Liver (tissue), 8 donors: ENCODE measurements at regions not wholly inside any gene's neighbourhood (a gene's known extent, or its start where the extent isn't known, plus 50 kb on each side); places are given as distances from the start of the nearest gene placed in this dataset.
"Not testable (repeated sequence)": the region's sequence is repeated elsewhere in the genome, so short reads cannot be mapped to it uniquely, and the experiment has no call there.

Experiments
- DNase-seq: peaks from one replicate; pipeline ENCODE4 v3.0.0-alpha.2; 2017; ENCODE audit warnings: low spot score
- H3K27ac ChIP-seq, 2 donors: one replicate each; pipeline ENCODE4 v1.7.0; 2013; ENCODE audit warnings: inconsistent platforms in 2 of 2, low read length in 2 of 2, control low read depth in 1 of 2, low read depth in 1 of 2, mild to moderate bottlenecking in 1 of 2
- H3K27me3 ChIP-seq, 4 donors: one replicate each; pipeline versions ENCODE4 v1.6.1 to v1.7.0; 2013; ENCODE audit warnings: low read length in 3 of 4, inconsistent platforms in 1 of 4, mild to moderate bottlenecking in 1 of 4, moderate library complexity in 1 of 4; ENCODE audit not compliant: control insufficient read depth in 4 of 4, insufficient read depth in 4 of 4
- H3K36me3 ChIP-seq, 4 donors: one replicate each; pipeline versions ENCODE4 v1.6.1 to v1.7.0; 2013; ENCODE audit warnings: low read length in 3 of 4, mild to moderate bottlenecking in 3 of 4, low read depth in 1 of 4, moderate library complexity in 1 of 4; ENCODE audit not compliant: control insufficient read depth in 4 of 4, insufficient read depth in 3 of 4
- H3K4me1 ChIP-seq, 4 donors: one replicate each; pipeline versions ENCODE4 v1.6.1 to v1.7.0; 2013; ENCODE audit warnings: low read length in 3 of 4, mild to moderate bottlenecking in 3 of 4, moderate library complexity in 1 of 4; ENCODE audit not compliant: control insufficient read depth in 4 of 4, insufficient read depth in 4 of 4
- H3K4me3 ChIP-seq, 3 donors: one replicate each; pipeline versions ENCODE4 v1.6.1 to v1.7.0; 2013; ENCODE audit warnings: low read length in 3 of 3, control low read depth in 1 of 3, low read depth in 1 of 3, mild to moderate bottlenecking in 1 of 3
- H3K9ac ChIP-seq, 2 donors: one replicate each; pipeline ENCODE4 v1.7.0; 2013; ENCODE audit warnings: low read length in 2 of 2, mild to moderate bottlenecking in 2 of 2, moderate library complexity in 2 of 2, control low read depth in 1 of 2, low read depth in 1 of 2
- H3K9me3 ChIP-seq, 4 donors: one replicate each; pipeline versions ENCODE4 v1.6.1 to v1.7.0; 2013; ENCODE audit warnings: low read length in 3 of 4; ENCODE audit not compliant: control insufficient read depth in 4 of 4
- CTCF ChIP-seq: fragments of 150-350 bp; IDR thresholded peaks from 2 replicates; pipeline ENCODE4 v1.5.1; 2017; ENCODE audit warnings: improper control_type of control experiment, low read depth, low read length; ENCODE audit not compliant: missing input control
- EGR1 ChIP-seq, 2 donors: IDR thresholded peaks; 2 replicates each; pipeline ENCODE4 v1.6.1; 2016 to 2018; ENCODE audit warnings: antibody characterized with exemption in 2 of 2, low read depth in 2 of 2
- FOXA1 ChIP-seq: IDR thresholded peaks from 2 replicates; pipeline ENCODE4 v1.6.1; 2016; ENCODE audit warnings: antibody characterized with exemption
- FOXA2 ChIP-seq: IDR thresholded peaks from 2 replicates; pipeline ENCODE4 v1.6.1; 2016; ENCODE audit warnings: antibody characterized with exemption
- HNF4G ChIP-seq: IDR thresholded peaks from 2 replicates; pipeline ENCODE4 v1.6.1; 2016; ENCODE audit warnings: antibody characterized with exemption
- JUND ChIP-seq, 2 donors: IDR thresholded peaks; 2 replicates each; pipeline ENCODE4 v1.6.1; 2016; ENCODE audit warnings: antibody characterized with exemption in 2 of 2
- NR2F2 ChIP-seq: IDR thresholded peaks from 2 replicates; pipeline ENCODE4 v1.6.1; 2016; ENCODE audit warnings: antibody characterized with exemption
- RAD21 ChIP-seq, 2 donors: IDR thresholded peaks; 2 replicates each; pipeline ENCODE4 v1.6.1; 2016; ENCODE audit warnings: antibody characterized with exemption in 2 of 2, mild to moderate bottlenecking in 2 of 2
- REST ChIP-seq: IDR thresholded peaks from 2 replicates; pipeline ENCODE4 v1.6.1; 2016; ENCODE audit warnings: antibody characterized with exemption, mild to moderate bottlenecking
- SP1 ChIP-seq: IDR thresholded peaks from 2 replicates; pipeline ENCODE4 v1.6.1; 2018; ENCODE audit warnings: antibody characterized with exemption, mild to moderate bottlenecking
- TAF1 ChIP-seq: conservative IDR thresholded peaks from 2 replicates; pipeline ENCODE4 v1.6.1; 2016; ENCODE audit warnings: antibody characterized with exemption, mild to moderate bottlenecking
- YY1 ChIP-seq: IDR thresholded peaks from 2 replicates; pipeline ENCODE4 v1.6.1; 2016; ENCODE audit warnings: antibody characterized with exemption, mild to moderate bottlenecking
- WGBS: extraction: QIAGEN DNeasy Blood & Tissue Kit; methylation state at CpG from one replicate; pipeline ENCODE4 v1.1.7; 2013; 5-methylcytosine and 5-hydroxymethylcytosine counted together
- TF ChIP-seq, protein P1 (sequence below): IDR thresholded peaks from 2 replicates; pipeline ENCODE4 v1.6.1; 2016; ENCODE audit warnings: antibody characterized with exemption
- TF ChIP-seq, protein P2 (sequence below): IDR thresholded peaks from 2 replicates; pipeline ENCODE4 v1.6.1; 2016; ENCODE audit warnings: antibody characterized with exemption
- donor health status: healthy.
- donor health status: healthy.
- donor health status: healthy.
- donor health status: healthy.
- donor health status: healthy.

DNA sequence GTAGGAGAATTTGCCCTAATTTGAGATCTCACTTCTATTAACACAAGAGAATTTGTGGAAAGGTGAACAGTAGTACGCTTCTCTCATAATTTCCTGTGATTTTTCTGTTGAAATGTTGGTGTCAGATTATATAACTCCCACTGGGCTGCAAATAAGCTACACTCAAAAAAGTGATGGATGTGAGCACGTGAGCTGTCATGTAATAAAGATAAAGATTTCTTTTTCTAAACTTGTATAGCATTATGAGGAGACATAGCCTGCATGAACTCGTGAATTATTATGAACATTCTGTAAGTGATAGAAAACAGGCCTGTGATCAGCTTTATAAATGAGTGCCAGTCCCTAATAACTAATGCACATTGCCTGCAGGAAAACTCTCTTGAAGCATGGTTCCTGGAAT is 356.6 kb upstream of the ACTRT1 start (continued):
- TF ChIP-seq REST (no peak), EGR1 (IDR thresholded peaks at IDR 0.05; ENCODE audit: low read depth in 2 of 2) (no peak), JUND (IDR thresholded peaks at IDR 0.05) (no peak), YY1 (no peak), RAD21 (IDR thresholded peaks at IDR 0.05) (no peak)
- TF ChIP-seq, protein P1, sequence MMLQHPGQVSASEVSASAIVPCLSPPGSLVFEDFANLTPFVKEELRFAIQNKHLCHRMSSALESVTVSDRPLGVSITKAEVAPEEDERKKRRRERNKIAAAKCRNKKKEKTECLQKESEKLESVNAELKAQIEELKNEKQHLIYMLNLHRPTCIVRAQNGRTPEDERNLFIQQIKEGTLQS, result no peak

- TF ChIP-seq HNF4G, result no peak
- TF ChIP-seq, protein P1, result no peak
- TF ChIP-seq SP1, result no peak
- TF ChIP-seq, protein P2, sequence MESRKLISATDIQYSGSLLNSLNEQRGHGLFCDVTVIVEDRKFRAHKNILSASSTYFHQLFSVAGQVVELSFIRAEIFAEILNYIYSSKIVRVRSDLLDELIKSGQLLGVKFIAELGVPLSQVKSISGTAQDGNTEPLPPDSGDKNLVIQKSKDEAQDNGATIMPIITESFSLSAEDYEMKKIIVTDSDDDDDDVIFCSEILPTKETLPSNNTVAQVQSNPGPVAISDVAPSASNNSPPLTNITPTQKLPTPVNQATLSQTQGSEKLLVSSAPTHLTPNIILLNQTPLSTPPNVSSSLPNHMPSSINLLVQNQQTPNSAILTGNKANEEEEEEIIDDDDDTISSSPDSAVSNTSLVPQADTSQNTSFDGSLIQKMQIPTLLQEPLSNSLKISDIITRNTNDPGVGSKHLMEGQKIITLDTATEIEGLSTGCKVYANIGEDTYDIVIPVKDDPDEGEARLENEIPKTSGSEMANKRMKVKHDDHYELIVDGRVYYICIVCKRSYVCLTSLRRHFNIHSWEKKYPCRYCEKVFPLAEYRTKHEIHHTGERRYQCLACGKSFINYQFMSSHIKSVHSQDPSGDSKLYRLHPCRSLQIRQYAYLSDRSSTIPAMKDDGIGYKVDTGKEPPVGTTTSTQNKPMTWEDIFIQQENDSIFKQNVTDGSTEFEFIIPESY, result no peak
- Histone ChIP-seq H3K9me3 (no peaks in the 10 kb centered on the region), H3K4me1 (no peaks in the 10 kb centered on the region), H3K27ac (no peak overlapping the region), H3K4me3 (no peak overlapping the region), H3K36me3 (no peaks in the 10 kb centered on the region), H3K27me3 (no peaks in the 10 kb centered on the region), H3K9ac (no peak overlapping the region)
- no peak for DNase-seq
- WGBS, result 48% methylated on average over 3 of the region's 3 CpGs
Measured at GRCh38 chrX:128396601-128397000, 344.4 kb upstream of the ACTRT1 start.

DNA sequence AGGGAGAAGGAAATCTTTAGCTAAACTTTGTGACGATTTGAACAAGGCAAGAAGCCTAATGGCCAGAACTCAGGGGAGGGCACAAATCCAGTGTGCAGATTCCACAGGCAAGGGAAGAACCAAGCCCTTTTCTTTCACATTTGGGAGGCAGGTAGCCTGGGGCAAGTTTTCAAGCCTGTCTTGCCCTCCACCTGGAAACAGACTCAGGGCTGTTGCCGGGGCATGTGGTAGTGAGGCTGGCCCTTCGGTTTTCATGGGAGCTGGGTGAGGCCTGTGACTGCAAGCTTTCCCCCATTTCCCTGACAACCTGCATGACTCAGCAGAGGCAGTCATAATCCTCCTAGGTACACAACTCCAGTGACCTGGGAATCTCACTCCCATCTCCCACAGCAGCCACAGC is 331.6 kb upstream of the ACTRT1 start:
- not testable (repeated sequence) for H3K27ac ChIP-seq, H3K4me3 ChIP-seq, H3K9me3 ChIP-seq, H3K27me3 ChIP-seq, H3K4me1 ChIP-seq, DNase-seq, H3K9ac ChIP-seq, H3K36me3 ChIP-seq
- WGBS, result 81% methylated on average over 3 of the region's 3 CpGs

DNA sequence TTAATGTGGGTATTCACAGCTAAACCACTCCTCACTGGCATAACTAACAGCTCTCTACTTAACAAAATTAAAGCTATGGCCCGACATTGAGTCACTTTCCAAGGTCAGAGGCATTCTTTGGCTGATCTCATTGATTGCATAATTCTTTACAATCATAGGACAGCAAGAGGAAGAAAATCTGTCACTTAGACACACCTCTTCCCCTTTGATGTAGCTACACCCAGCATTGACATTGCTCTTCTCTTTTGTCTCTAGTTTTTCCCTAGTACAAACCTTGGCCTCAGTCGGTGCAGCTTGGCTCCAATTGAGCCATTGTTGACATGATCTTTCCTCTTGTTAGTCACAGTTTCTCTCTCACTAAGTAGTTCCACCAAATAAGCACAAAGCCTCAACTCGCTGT is 313.3 kb upstream of the ACTRT1 start:
- Histone ChIP-seq H3K27ac (no peak overlapping the region), H3K36me3 (no peaks in the 10 kb centered on the region), H3K4me3 (no peak overlapping the region), H3K27me3 (no peaks in the 10 kb centered on the region), H3K9me3 (peaks cover 0 to 5% (median 0%) of the 10 kb centered on the region in 4 donors), H3K4me1 (no peaks in the 10 kb centered on the region), H3K9ac (no peak overlapping the region)
- no peak for DNase-seq
- WGBS, result 88% methylated on average over 3 of the region's 3 CpGs
- TF ChIP-seq FOXA2 (no peak), RAD21 (IDR thresholded peaks at IDR 0.05) (no peak), CTCF (no peak), NR2F2 (no peak), SP1 (no peak), TAF1 (no peak), FOXA1 (no peak)
- TF ChIP-seq, protein P1, result no peak
